Activated naive CD8-positive, alpha-beta T cell treated with anti-CD3 and anti-CD28 coated beads, Interleukin-2, amount 50 U/mL, for 16 hours (primary cell): ENCODE measurements at regions not wholly inside any gene's neighbourhood (a gene's known extent, or its start where the extent isn't known, plus 50 kb on each side); places are given as distances from the start of the nearest gene placed in this dataset.

Experiments used
- DNase-seq: peaks from one replicate; pipeline ENCODE4 v3.0.0-alpha.2; 2020; ENCODE audit warnings: low read depth, low spot score

DNA sequence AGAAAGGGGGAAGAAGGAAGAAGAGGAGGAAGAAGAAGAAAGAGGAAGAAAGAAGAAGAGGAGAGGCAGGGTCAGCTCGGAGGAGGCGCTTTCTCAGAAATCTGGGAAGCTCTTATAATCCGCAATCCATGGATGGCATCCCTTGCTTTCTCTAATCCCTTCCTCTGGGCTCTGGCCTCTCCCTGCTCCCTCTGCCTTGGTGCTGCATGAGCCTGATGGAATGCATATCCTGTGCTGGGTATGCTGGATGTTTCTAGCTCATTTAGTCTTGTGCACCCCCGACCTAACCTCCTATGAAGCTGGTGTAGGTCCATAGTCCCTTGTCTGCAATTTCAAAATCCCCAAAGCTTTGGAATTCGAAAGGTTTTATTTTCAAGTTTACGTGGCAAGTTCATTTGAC lies 94.2 kb upstream of the MYL2 start:
- DNase-seq = no peak

DNA sequence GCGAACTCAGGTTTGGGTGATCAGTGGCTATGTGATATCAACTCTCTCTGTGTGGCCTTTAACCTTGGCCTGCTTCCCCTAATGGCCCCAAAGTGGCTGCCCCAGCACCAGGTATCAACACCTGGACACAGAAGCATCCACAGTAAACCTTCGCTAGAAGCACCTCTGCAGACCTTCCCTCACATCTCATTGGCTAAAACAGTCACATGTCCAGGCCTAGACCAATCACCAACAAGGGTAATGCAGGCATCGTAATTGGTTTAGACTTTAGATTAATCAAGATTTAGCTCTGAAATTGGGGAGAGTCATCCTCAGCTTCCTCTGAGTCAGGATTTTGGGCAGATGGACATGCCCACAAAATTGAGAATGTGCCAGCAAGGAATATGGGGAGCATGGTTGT lies 92.5 kb upstream of the MYL2 start:
- DNase-seq = no peak

DNA sequence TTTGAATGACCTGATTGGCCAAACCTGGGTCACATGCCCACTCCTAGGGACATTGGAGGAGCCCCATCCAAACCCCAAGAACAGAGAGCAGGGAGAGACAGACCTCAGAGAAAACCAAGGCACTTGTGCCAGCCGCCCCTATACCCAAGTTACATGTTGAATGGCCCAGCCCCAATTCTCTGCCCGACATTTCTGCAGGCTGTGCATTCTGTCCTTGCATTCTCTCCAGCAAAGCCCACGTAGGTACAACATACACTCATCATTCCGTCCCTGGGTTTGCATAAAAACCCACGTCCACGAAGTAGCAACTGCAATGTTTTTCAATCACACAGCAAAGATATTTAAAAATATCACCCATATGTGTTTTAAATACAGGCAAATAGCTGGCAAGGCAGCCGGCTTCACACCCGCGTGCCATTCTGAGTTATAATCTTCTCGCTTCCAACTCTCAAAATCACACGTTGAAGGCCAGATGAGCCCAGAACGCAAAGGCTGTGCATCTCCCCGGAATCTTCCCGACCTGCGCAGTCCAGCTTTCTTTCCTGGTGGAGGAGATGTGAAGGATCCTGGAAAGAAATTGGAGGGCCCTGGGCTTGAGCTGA lies 91.7 kb upstream of the MYL2 start:
- DNase-seq = no peak

DNA sequence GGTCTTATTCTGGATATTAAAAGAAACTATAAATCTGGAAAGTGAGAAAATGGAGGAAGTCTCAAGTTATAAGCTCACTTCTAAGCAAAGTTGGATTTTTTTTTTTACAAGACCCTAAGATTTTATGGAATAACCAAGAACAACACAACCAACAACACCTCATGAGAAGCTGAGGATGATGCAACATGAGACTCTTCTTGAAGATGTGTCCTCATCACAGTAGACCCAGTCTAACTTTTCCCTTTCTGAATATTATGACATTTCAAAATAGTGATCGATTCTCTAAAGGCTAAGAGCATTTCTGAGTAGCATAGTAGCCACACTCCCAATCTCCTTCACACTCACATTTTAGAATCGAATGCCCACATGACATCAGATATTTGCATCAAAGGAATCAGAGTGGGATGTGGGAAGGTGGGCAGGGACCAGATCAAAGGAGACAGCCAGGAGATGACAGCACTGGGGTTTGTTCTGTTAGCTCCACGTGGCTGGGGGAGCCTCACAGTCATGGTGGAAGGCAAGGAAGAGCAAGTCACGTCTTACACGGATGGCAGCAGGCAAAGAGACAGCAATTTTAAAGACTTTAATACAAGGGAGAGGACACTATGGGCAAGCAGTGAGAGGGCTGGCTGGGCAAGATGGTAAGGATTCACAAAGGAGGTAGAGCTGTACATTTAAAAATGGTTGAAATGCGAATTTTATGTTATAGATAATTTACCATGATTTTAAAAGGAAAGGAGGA lies 90.7 kb upstream of the MYL2 start:
- DNase-seq = no peak

DNA sequence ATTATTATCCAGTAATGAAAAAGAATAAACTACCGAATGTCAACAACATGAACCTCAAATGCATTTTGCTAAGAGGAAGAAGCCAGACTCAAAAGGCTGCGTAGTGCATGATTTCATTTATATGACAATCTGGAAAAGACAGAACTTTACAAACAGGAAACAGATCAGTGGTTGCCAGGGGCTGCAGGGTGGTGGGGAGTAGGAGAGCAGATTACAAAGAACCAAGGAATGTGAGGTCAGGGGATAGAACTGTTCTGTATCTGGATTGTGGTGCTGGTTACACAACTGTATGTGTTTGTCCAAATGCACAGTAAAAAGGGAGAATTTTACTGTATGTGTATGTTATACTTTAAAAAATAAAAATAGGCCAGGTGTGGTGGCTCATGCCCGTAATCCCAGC lies 89.7 kb upstream of the MYL2 start:
- no peak for DNase-seq

DNA sequence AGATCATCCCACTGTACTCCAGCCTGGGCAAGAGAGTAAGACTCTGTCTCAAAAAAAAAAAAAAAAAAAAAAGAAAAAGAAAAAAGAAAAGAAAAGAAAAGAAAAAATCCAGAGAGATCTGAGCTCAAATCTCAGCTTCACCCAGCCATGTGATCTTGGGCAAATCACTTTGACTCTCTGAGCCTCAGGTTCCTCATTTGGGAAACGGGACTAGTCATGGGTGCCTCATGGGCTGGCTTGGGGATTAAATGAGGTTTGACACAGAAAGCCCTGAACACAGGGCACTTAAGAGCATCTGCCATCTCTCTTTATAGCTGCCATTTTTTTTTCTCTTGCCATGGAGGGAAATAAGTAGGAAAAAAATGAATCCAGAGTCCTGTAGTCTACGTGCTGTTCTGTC lies 86.2 kb upstream of the MYL2 start:
- no peak for DNase-seq

DNA sequence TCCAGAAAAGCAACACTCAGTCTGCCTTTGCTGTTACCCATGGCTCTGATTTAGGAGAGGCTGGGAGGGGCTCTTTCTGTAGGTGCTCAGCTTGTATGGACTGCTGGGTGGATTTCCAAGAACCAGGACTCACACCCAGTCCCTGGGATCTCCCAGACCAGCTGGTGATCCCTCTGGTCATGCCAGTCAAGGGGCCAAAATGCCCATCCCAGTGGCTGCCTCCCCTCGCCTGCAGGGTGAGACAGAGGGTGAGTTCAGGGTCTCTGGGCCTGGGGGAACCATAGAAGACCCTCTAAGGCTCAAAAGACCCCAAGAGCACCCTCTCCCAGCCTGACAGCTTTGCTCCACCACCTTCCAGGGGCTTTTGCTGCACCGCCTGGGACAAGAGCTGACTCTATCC lies 78.6 kb upstream of the MYL2 start:
- DNase-seq = no peak

DNA sequence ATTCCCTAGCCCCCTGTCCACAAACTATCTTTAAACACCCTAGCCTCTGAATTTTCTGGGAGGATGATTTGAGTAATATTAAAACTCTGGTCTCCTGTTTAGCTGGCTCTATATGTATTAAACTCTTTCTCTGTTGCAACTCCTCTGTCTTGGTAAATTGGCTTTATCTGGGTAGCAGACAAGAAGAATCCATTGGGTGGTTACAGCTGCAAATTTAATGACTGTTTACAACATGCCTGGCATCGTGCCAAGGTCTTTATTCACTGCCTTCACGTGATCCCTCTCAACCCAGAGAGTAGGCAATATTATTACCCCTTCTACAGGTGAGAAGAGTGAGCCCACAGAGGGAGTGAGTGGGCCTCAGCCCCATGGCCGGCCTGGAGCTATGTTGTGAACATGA lies 77.8 kb upstream of the MYL2 start:
- DNase-seq = no peak

DNA sequence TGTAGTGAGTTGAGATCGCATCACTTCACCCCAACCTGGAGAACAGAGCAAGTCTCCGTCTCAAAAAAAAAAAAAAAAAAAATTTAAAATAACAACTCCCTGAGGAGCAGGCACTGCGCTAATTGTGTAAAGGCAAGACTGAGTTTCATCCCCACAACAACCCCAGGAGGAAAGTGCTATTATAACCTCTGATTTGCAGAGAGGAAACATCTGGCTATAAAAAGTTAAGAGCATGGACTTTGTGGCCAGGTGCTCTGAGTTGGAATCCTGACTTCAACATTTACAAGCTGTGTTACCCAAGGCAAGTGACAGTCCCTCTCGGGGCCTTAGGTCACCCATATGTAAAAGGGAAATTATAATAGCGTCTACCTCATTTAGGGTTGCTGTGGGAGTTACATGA lies 76.0 kb upstream of the MYL2 start:
- no peak for DNase-seq

DNA sequence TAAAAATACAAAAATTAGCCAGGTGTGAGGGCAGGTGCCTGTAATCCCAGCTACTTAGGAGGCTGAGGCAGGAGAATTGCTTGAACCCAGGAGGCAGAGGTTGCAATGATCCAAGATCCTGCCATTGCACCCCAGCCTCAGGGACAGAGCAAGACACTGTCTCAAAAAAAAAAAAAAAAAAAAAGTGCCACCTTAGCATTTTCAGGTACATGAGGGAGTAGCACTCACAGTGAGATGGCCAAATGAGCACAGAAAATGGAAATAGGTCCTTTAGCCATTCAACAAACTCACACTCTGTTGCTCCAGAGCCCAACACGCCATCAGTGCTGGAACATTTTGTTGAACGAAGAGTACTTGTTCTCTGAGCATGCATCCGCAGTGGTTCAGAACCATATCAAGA lies 75.2 kb upstream of the MYL2 start:
- no peak for DNase-seq

DNA sequence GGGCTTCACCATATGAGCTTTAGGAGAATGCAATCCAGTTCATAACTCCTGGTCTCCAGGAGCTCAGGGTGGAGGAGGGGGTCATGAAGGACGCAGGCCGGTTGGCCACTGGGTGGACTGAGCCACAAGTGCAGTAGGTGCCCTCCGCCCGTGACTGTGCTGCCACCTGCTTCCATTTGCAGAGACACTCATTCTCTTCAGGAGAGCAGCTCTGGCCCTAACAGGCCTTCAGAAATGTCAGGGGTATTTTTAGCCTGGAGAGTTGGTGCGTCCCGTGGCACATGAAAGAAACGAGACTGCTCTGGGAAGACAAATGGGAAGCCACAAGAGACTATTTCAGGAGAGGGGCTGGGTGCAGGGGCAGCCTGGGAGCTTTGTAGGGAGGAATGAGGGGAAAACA lies 74.6 kb upstream of the MYL2 start:
- no peak for DNase-seq

DNA sequence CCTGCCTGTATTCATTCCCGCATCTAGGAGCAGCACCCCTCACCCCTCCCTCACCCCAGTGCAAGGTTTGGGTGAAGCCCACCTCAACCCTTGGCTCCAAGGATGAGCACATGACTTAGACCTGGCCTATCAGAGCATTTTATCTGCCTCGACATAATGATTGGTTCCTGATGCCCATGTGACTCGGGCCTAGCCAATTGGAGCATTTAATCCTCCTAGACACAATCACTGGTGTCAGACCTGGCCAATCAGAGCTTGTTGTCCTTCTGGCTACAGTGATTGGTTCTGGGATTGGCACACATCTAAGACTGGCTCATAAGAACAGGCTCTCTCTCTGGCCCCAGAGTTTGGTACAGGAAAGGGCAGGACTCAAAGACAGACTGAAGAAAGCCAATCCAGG lies 73.1 kb upstream of the MYL2 start:
- DNase-seq = no peak

DNA sequence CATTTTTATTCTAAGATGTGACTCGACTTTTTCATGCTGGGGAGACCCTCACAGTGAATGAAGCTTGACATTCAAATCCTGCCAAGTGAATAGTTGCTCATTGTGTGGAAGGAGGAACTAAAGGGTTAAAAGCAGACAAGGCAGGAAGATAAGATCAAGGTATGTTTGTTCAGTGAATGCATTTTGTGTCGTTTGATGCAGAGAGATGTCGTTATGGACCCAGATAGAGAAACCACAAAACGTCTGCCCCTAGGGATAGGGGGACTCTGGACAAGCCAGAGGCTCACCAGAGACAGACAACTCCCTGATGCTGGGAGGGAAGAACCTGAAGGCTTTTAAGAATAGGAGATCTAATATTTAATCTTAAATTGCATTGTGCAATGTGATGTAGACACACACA lies 72.5 kb upstream of the MYL2 start:
- no peak for DNase-seq

DNA sequence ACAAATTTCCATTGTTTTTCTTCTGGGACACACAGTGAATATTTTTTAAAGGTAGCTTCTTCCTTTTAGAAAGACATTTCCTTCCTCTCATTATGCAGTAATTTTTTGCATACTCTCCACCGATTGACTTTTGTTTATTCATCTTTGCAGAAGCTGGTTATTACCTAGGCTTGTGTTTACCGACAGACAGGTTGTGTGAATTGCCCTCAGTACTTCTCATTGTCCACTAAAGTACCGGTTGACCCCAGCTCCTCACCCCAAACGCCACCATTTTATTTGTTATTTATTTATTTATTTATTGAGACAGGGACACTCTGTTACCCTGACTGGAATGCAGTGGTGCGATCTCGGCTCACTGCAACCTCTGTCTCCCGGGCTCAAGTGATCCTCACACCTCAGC lies 63.4 kb upstream of the MYL2 start:
- no peak for DNase-seq

DNA sequence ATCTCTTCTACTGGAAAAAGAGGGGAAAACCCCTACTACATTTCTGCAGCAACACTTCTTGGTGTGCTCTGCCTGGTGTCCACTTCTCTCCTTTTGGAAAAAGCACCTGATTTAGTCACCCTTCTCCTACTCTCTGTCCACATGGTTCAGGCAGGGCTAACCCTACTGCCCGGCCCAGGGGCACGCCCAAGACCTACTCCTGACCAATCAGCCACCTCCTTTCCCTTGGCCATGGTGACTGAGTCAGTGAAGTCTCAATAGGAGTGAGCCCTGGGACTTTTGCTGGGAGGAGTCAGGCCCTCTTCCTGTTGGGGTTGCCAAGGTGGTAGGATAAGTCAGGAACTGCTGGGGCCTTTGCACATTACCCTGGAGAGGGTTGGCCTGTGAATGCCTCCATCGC lies 52.5 kb upstream of the MYL2 start:
- no peak for DNase-seq

DNA sequence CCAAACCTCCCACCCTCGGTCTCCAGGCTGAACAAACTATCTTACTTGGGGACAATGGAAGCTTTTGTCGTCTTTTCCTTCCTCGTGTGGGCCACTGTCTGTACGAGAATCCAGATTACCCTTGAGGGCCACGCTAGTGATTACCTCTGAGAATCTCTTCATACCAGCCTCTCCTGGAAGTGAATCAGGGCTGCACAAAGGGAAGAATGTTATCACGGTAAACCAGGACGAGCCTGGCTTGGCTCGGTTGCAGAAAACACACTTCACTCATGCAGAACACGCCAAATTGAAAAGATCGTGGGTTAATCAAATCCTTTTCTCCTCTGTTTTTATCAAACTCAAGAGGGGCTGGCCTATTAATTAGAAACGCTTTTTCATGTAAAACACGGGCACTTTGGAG lies 51.6 kb upstream of the MYL2 start:
- no peak for DNase-seq

DNA sequence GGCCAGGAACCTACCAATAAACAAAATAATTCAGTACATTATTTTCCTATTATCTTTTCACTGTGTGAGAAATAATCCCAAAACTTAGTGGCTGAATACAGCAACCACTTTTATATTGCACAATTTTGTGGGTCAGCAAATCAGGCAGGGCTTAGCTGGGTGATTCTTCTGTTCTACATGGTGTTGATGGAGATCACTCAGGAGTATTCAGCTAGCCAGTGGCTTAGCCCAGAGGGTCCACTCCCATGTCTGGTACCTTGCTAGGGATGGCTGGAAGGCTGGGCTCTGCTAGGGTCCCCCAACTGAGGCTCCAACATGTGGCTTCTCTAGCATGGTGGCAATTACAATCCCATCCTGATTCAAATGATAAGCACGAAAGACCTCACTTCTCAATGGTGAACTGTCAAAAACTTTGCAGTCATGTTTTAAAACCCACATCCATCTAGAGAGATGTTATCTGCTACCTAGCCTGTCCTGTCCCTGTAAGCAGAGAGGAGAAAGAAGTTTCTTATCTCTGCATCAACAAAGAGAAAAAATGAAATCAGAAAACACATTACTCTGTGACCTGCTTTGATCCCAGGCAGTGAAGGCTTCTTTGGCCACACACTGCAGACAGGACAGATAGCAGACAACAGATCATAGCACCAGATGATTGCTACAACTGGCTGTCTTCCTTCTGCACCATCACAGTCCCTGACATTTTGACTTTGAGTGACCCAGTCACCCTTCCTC lies 51.0 kb upstream of the MYL2 start:
- DNase-seq = no peak
